Tibial nerve (tissue), 4 donors: ENCODE measurements at regions not wholly inside any gene's neighbourhood (a gene's known extent, or its start where the extent isn't known, plus 50 kb on each side); places are given as distances from the start of the nearest gene placed in this dataset.

Experiments
- DNase-seq, 2 donors: peaks; one replicate each; pipeline ENCODE4 v3.0.0-alpha.2; 2019; ENCODE audit warnings: low spot score in 2 of 2
- H3K27ac ChIP-seq, 4 donors: fragments of 200-600 bp; sonication (generic) in 3 of 4; one replicate each; pipeline ENCODE4 v1.5.1; 2017 to 2019; ENCODE audit warnings: mild to moderate bottlenecking in 1 of 4
- H3K27me3 ChIP-seq, 2 donors: fragments of 200-600 bp; sonication (generic) in 1 of 2; one replicate each; pipeline versions ENCODE4 v1.5.1 to v1.6.0; 2017 to 2019
- H3K36me3 ChIP-seq, 3 donors: fragments of 200-600 bp; sonication (generic); one replicate each; pipeline ENCODE4 v1.5.1; 2018 to 2019
- H3K4me1 ChIP-seq, 4 donors: fragments of 200-600 bp; sonication (generic) in 3 of 4; one replicate each; pipeline ENCODE4 v1.5.1; 2017 to 2019
- H3K4me3 ChIP-seq, 4 donors: fragments of 200-600 bp; sonication (generic) in 3 of 4; one replicate each; pipeline ENCODE4 v1.5.1; 2017 to 2019; ENCODE audit warnings: mild to moderate bottlenecking in 1 of 4, moderate library complexity in 1 of 4
- H3K9me3 ChIP-seq, 4 donors: fragments of 200-600 bp; sonication (generic) in 3 of 4; one replicate each; pipeline ENCODE4 v1.5.1; 2017 to 2019
- EP300 ChIP-seq, 2 donors: sonication (generic); formaldehyde crosslinking; IDR thresholded peaks; one replicate each; pipeline ENCODE4 v1.6.1; 2017; ENCODE audit warnings: antibody characterized with exemption in 2 of 2, mild to moderate bottlenecking in 1 of 2
- POLR2A ChIP-seq, 2 donors: fragments of 450-650 bp; IDR thresholded peaks; one replicate each; pipeline ENCODE4 v1.6.1; 2017; ENCODE audit warnings: antibody characterized with exemption in 2 of 2, mild to moderate bottlenecking in 2 of 2, moderate library complexity in 2 of 2
- WGBS, 2 donors: methylation state at CpG; one replicate each; pipeline ENCODE4 v1.1.5; 2018; 5-methylcytosine and 5-hydroxymethylcytosine counted together
- TF ChIP-seq, protein P1 (sequence below), 5 experiments: fragments of 200-600 bp in 3 of 5; fragments of 450-650 bp in 2 of 5; sonication (generic) in 3 of 5; IDR thresholded peaks; one replicate each; pipeline ENCODE4 v1.5.1; 2016 to 2019; ENCODE audit warnings: antibody characterized with exemption in 5 of 5, mild to moderate bottlenecking in 3 of 5, moderate library complexity in 2 of 5

DNA sequence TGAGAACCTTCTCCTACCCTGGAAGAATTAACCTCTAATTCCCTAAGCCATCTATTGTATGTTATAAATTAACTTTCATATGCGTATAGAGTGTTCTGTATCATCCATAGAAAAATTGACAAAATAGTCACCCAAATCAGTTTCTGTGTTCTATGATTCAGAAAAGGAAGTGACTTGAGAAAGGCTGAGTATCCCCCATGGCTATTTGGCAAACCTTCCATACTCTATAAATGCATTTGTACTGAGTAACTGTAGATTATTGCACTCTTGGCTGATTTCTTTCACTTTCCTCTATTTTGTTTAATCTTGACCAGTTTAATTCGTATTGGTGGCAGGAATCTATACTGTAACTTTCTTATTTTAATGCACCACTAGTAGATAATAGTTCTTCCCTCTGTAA lies 182.2 kb downstream of the HTR7 start:
- no peak for DNase-seq
- Histone ChIP-seq H3K4me3 (no peak overlapping the region), H3K4me1 (peaks cover 0 to 3% (median 0%) of the 10 kb centered on the region in 4 donors), H3K27ac (peak overlapping the region in 1 of 4 donors; percentile 36), H3K9me3 (no peaks in the 10 kb centered on the region), H3K27me3 (no peaks in the 10 kb centered on the region), H3K36me3 (no peaks in the 10 kb centered on the region)
- TF ChIP-seq, protein P1, sequence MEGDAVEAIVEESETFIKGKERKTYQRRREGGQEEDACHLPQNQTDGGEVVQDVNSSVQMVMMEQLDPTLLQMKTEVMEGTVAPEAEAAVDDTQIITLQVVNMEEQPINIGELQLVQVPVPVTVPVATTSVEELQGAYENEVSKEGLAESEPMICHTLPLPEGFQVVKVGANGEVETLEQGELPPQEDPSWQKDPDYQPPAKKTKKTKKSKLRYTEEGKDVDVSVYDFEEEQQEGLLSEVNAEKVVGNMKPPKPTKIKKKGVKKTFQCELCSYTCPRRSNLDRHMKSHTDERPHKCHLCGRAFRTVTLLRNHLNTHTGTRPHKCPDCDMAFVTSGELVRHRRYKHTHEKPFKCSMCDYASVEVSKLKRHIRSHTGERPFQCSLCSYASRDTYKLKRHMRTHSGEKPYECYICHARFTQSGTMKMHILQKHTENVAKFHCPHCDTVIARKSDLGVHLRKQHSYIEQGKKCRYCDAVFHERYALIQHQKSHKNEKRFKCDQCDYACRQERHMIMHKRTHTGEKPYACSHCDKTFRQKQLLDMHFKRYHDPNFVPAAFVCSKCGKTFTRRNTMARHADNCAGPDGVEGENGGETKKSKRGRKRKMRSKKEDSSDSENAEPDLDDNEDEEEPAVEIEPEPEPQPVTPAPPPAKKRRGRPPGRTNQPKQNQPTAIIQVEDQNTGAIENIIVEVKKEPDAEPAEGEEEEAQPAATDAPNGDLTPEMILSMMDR (IDR thresholded peaks at IDR 0.05), result no peak
- TF ChIP-seq EP300 (IDR thresholded peaks at IDR 0.05), result no peak
- TF ChIP-seq POLR2A (IDR thresholded peaks at IDR 0.05), result no peak
- 73 to 74% methylated on average over 2 of the region's 2 CpGs for WGBS, 2 donors
